NCI-H1417 (cell line): ENCODE measurements at regions not wholly inside any gene's neighbourhood (a gene's known extent, or its start where the extent isn't known, plus 50 kb on each side); places are given as distances from the start of the nearest gene placed in this dataset.
"Not testable (repeated sequence)": the region's sequence is repeated elsewhere in the genome, so short reads cannot be mapped to it uniquely, and the experiment has no call there.

Source experiments
- DNase-seq, 3 experiments: peaks; one replicate each; lab custom pipeline; 2025; lab: John Stamatoyannopoulos, UW

- DNase-seq: no peak
These were observed 140.5 kb upstream of the SGO1 start for GRCh38 chr3:20326541-20326940.

- DNase-seq: no peak
These were observed 139.6 kb upstream of the SGO1 start for GRCh38 chr3:20325563-20325962.

DNA sequence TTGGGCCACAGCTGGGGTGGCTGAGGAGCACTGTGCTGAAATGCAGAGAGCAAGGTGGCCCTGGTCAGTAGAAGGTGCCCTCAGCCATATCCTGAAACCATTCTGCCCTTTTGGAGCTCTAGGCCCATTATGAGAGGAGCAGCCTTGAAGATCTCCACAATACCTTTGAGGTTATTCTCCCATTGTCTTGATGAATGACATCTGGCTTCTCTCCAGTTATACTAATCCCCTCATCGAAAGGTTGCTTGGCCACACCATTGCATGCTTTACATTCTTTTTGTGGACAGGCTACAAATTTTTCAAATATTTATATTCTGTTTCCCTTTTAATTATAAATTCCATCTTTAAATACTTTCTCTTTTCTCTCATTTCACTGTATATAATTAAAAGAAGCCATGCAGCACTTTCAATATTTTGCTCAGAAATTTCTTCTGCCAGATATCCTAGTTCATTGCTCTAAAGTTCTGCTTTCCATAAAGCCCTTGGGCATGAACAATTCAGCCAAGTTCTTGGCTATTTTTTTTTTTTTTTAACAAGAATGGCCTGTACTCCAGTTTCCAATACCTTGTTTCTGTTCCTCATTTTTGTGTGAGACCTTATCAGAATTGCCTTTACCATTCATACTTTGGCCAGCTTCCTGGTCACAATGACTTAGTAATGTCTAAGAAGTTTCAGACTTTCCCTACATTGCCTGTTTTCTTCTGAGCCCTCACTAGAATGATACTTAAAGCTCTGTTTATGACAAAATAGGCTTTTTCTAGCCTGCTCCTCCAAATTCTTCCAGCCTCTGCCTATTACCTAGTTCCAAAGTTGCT is 138.9 kb upstream of the SGO1 start:
- DNase-seq: no peak

DNA sequence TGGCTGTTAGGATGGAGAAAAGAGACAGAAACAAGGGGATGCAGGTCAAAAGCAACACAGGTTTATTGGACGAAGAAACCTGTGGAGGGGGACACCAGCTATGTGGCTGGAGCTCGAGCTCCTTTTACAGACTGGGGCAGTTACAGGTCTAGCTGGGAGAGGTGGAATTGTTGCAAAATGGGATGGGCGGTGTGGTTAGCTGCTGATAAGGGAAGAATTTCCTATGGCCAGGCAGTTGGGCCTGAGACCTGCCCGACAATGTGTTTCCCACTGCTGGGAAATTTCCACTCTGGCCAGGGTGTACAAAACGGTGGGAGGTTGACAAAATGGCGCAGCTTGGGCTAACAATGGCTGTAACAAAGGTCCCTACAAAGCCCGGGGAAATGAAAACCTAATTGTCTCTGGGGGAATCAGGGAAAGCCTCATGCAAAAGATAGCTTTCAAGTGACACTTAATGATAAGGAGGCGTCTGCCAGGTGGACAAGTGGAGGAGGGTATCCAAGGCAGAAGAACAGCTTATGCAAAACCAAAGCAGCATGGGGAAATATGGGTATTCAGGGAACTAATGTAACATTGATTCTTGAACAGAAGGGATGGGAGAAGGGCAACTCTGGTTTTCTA is 137.4 kb upstream of the SGO1 start:
- DNase-seq: peak in 1 of 3 experiments; percentile 3

DNA sequence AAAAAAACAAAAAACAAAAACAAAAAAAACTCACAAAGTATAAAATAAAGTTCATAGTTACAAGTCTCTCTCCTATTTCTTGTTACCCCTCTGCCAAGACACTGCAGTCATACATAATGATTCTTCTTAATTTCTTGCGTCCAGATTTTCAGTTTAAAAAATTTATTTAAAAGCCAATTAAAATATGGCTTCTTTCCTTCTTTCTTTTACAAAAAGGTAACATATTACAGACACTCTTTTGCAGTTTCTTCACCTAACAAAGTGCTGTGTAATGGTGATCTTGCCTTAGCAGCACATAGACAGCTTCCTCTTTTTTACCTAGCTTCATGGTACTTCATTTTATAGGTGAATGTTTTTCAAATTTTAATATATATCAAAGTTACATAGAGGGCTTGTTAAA is 136.1 kb upstream of the SGO1 start:
- no peak for DNase-seq

- no peak for DNase-seq
These were observed 135.5 kb upstream of the SGO1 start for GRCh38 chr3:20321391-20322047.

DNA sequence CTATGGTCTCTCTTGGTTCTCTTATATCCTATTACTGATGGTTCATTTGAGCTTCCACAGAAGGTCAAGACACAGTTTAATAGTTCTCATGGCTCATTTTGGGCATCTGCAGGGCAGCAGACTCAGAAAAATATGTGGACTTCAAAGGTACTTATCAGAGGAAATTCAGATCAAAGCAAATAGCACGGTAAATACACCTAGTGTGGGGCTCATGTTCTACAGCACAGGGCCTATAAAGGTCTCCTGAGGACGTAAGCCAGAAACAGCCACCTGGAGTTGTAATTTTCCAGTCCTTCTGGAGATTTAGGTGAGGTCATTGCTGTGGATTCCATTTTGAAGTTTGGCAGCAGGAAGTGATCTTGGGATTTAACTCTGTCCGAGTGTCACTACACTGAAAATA is 134.5 kb upstream of the SGO1 start:
- peak in 1 of 3 experiments; percentile 0 for DNase-seq

- DNase-seq: no peak
These were observed 133.5 kb upstream of the SGO1 start for GRCh38 chr3:20319551-20319950.

GRCh38 chr3:20317616-20318015 is 131.6 kb upstream of the SGO1 start:
- DNase-seq: no peak

- DNase-seq: no peak
These were observed 130.2 kb upstream of the SGO1 start for GRCh38 chr3:20316238-20316637.

GRCh38 chr3:20310629-20311028 is 124.6 kb upstream of the SGO1 start:
- DNase-seq: no peak

GRCh38 chr3:20307383-20307782 is 121.4 kb upstream of the SGO1 start:
- DNase-seq: no peak

- no peak for DNase-seq
These were observed 119.6 kb upstream of the SGO1 start for GRCh38 chr3:20305647-20306046.

- DNase-seq: no peak
These were observed 116.8 kb upstream of the SGO1 start for GRCh38 chr3:20302766-20303165.

GRCh38 chr3:20288050-20288449 is 102.0 kb upstream of the SGO1 start:
- no peak for DNase-seq

- no peak for DNase-seq
These were observed 94.3 kb upstream of the SGO1 start for GRCh38 chr3:20280257-20280656.

- not testable (repeated sequence) for DNase-seq
These were observed 80.0 kb upstream of the SGO1 start for GRCh38 chr3:20265977-20266376.

GRCh38 chr3:20264900-20265567 is 79.0 kb upstream of the SGO1 start:
- DNase-seq: no peak

DNA sequence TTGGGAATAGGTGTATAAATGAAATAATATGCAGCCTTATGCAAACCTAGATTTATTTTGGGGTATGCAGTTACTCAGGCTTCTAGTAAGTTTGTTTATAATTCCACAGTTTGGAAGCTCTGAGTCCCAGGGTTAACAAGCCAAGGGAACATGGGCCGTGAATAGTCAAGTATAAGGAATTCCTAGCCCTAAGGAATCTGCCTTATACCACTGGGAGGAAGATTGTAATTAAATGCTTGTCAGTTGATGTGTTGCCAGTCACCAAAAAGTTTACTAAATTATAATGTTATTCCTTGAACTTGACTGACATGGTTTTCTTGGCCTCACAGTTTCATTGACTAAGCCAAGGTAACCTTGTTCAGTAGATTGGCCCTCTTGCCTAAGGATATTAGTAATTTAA is 72.4 kb upstream of the SGO1 start:
- DNase-seq: no peak

DNA sequence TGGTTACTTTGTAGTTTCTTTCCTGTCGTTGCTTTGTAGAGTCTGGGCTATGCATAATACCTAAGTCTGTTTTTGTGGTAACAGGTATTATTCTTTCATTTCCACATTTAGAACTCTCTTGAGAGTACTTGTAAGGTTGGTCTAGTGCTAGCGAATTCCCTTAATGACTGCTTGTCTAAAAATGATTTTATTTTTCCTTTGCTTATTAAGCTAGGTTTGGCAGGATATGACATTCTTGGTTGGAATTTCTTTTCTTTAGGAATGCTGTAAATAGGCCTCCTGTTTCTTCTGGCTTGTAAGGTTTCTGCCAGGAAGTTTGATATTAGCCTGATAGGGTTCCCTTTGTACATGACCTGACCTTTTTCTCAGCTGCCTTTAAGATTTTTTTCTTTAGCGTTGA is 70.1 kb upstream of the SGO1 start:
- DNase-seq: no peak

DNA sequence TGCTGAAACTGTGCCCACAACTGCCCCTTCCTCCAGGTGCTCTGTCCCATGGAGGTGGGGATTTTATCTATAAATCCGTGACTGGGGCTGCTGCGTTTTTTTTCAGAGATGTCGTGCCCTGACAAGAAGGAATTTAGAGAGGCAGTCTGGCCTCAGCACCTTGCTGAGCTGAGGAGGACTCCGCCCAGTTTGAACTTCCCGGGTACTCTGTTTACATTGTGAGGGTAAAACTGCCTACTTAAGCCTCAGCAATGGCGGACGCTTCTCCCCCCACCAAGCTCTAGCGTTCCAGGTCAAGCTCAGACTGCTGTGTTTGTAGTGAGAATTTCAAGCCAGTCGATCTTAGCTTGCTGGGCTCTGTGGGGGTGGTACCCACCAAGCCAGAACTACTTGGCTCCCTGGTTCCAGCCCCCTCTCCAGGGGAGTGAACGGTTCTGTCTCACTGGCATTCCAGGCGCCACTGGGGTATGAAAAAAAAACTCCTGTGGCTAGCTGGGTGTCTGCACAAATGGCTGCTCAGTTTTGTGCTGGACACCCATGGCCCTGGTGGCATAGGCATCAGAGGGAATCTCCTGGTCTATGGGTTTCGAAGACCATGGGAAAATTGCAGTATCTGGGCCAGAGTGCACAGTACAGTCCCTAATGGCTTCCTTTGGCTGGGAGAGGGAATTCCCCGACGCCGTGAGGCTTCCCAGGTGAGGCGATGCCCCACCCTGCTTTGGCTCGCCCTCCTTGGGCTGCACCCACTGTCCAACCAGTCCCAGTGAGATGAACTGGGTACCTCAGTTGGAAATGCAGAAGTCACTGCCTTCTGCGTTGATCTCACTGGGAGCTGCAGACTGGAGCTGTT is 68.5 kb upstream of the SGO1 start:
- DNase-seq: peak in 1 of 3 experiments; percentile 2

GRCh38 chr3:20250786-20251185 is 64.8 kb upstream of the SGO1 start:
- DNase-seq: no peak
